ENCODE measurements at regions not wholly inside any gene's neighbourhood (a gene's known extent, or its start where the extent isn't known, plus 50 kb on each side); places are given as distances from the start of the nearest gene placed in this dataset.

GRCh38 chr16:85328676-85329058 is 216.4 kb upstream of the CIBAR2 start:
- Mint-ChIP-seq H3K4me3 (peak overlapping the region; percentile 56 to 63 (median 60)), H3K4me1 (peaks cover 58% of the 10 kb centered on the region), H3K27me3 (ENCODE audit: low read depth) (peaks cover 3% of the 10 kb centered on the region), H3K36me3 (ENCODE audit: low read depth) (peaks cover 2% of the 10 kb centered on the region), H3K9me3 (no peaks in the 10 kb centered on the region), H3K27ac (peak overlapping the region; percentile 88 to 92 (median 89))
- TF ChIP-seq CTCF (IDR thresholded peaks at IDR 0.05; ENCODE audit: unreplicated experiment in 3 of 3): no peak

GRCh38 chr16:85329059-85329812 is 217.0 kb upstream of the CIBAR2 start:
- Mint-ChIP-seq H3K36me3 (ENCODE audit: low read depth) (no peaks in the 10 kb centered on the region), H3K4me1 (peaks cover 63% of the 10 kb centered on the region), H3K27me3 (ENCODE audit: low read depth) (peaks cover 3% of the 10 kb centered on the region), H3K4me3 (no peak overlapping the region), H3K9me3 (no peaks in the 10 kb centered on the region), H3K27ac (peak overlapping the region in 2 of 3 experiments; percentile 41 to 65)
- peak in 2 of 3 experiments; percentile 10 to 15 for TF ChIP-seq CTCF (IDR thresholded peaks at IDR 0.05; ENCODE audit: unreplicated experiment in 3 of 3)

DNA sequence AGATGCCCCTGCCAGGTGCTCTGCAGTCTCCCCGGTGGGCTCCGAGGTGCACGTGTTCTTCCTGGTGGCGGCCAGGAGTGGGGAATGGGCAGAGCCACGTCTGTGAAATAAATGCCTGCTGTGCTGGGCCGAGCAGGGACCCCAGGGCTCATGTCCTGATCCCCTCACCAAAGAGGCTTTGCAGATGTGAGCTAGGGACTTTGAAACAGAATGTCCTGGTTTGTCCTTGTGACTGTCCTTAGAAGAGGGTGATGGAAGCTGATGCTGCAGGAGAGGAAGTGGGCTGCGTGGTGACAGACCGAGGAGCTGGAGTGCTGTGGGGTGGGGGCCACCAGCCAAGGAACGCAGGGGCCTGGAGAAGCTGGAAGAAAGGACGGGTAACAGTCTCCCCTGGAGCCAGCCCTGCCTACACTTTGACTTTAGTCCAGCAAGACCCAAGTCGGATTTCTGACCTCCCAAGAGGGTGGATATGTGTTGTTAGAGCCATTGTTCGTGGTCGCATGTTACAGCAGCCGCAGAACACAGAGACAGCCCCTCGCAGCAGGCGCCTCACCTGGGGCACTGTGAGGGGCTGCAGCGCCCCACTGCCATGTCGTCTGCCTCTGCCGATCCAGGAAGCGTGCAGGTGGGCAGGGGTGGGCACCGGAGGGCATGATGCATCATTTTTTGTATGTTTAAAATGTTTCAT is 217.9 kb upstream of the CIBAR2 start:
- peak overlapping the region; percentile 70 to 87 (median 71) for H3K27ac Mint-ChIP-seq
- peak overlapping the region; percentile 4 to 35 (median 10) for H3K4me3 Mint-ChIP-seq
- peaks cover 68% of the 10 kb centered on the region for H3K4me1 Mint-ChIP-seq
- H3K27me3 Mint-ChIP-seq (ENCODE audit: low read depth): no peaks in the 10 kb centered on the region
- TF ChIP-seq CTCF (IDR thresholded peaks at IDR 0.05; ENCODE audit: unreplicated experiment in 3 of 3): no peak
- H3K36me3 Mint-ChIP-seq (ENCODE audit: low read depth): no peaks in the 10 kb centered on the region
- no peaks in the 10 kb centered on the region for H3K9me3 Mint-ChIP-seq

GRCh38 chr16:85330694-85331188 is 218.5 kb upstream of the CIBAR2 start:
- peak overlapping the region; percentile 70 to 87 (median 71) for H3K27ac Mint-ChIP-seq

DNA sequence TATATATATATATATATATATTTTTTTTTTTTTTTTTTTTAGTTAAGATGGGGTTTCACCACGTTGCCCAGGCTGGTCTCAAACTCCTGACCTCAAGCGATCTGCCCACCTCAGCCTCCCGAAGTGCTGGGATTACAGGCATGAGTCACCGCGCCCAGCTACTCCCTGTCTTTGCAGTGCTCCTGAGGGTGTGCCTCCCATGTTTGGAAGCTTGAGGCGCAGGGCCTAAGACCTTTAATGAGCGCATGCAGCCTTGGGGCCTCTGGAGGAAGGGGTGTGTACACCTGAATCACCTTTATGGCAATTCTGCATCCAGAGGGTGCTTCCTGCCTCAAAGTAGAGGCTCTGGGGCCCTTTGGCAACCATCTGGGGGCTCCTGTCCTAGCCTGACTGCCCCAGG is 219.4 kb upstream of the CIBAR2 start:
- H3K4me1 Mint-ChIP-seq: peaks cover 74% of the 10 kb centered on the region
- H3K4me3 Mint-ChIP-seq: no peak overlapping the region
- no peaks in the 10 kb centered on the region for H3K36me3 Mint-ChIP-seq (ENCODE audit: low read depth)
- no peak overlapping the region for H3K27ac Mint-ChIP-seq
- no peaks in the 10 kb centered on the region for H3K9me3 Mint-ChIP-seq
- no peaks in the 10 kb centered on the region for H3K27me3 Mint-ChIP-seq (ENCODE audit: low read depth)
- TF ChIP-seq CTCF (IDR thresholded peaks at IDR 0.05; ENCODE audit: unreplicated experiment in 3 of 3): no peak

More at GRCh38 chr16:85330694-85331188, 218.5 kb upstream of the CIBAR2 start:
- Mint-ChIP-seq H3K9me3 (no peaks in the 10 kb centered on the region), H3K4me3 (peak overlapping the region; percentile 33 to 63 (median 44)), H3K27me3 (ENCODE audit: low read depth) (no peaks in the 10 kb centered on the region), H3K4me1 (peaks cover 73% of the 10 kb centered on the region), H3K36me3 (ENCODE audit: low read depth) (no peaks in the 10 kb centered on the region)
- TF ChIP-seq CTCF (IDR thresholded peaks at IDR 0.05; ENCODE audit: unreplicated experiment in 3 of 3): peak; percentile 61 to 73 (median 64)

Measured in nephron (organoid).